Activated T-cell treated with anti-CD3 and anti-CD28 coated beads for 1 hour (primary cell): ENCODE measurements at regions not wholly inside any gene's neighbourhood (a gene's known extent, or its start where the extent isn't known, plus 50 kb on each side); places are given as distances from the start of the nearest gene placed in this dataset.

ENCODE experiments used
- DNase-seq: peaks from one replicate; pipeline ENCODE4 v3.0.0-alpha.2; 2020; ENCODE audit warnings: low read depth

DNA sequence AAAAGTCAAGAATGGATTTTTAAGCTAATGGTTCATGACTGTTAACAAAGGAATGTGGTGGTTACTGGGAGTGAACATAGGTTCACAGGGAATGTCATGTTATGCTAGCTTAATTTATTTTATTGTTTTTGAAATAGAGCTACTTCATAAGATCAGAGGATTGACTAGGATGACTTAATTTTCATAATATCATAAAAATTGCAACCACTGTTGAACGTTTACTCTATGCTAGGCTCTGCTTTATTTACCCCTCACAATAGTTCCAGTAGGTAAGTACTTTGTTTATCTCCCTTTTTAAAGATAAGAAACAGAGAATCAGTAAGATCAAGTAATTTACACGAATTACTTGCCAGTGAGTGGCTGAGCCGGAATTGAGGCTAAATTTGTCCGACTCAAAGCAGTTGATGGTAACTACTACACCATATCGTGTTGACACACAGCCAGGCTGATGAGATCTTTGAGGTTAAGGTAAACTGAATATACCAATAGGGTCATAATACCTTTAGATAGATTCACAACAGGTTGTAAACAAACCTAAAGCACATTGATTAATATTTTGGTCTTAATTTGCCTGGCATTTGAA, 194.6 kb upstream of the CITED2 start:
- DNase-seq: no peak

DNA sequence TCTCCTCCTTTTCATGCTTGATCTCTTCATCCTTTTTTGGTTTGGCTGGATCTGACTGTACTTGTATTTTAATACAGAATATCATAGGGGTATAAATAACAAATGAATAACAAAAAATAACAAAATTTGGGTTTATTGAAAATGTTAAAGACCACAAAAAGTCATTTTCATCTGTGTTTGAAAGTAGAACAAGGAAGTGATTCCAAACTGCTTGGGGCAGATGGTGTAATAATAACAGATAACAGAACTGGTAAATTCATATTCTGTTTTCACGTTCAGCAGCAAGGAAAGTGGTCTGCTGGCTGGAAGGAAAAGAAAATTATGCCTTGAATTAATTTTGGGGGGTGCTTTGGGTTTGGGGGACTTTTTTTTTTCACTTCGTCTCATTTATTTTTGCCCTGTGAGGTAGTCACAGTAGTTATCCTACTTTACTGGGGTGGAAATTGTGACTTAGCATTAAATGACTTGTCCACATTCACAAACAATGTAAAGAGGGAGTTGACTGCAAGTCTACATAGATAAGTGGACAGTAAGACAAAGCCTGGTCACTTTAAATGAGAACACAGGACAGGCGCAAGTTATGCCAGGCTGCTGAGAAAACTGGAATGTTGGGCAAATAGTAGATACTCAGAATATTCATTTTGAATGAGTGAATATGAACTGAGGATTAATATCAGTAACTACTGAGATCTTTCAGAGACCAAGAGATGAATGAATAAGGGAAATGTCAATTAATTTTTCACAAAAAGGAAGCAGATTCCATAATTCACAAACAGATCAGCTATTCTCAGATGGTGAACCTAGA, 193.9 kb upstream of the CITED2 start:
- DNase-seq: no peak

DNA sequence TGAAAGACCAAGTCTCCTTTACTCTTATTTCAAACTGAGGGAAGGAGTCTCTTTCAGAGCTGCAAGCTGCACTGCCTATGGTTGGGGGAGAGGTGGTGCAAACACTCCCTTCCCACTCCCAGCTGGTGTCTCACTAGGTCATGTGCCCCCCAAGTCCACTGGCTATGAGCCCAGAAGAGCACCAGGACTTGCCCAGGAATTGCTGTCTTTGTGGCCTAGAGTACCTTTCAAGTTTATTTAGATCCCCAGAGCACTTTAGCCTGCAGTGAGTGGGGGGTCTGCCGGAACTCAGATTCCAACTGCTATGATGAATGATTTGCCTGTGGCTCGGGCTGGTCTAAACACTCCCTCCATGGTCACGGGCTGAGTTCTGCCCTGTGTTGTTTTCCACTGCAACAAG, 192.6 kb upstream of the CITED2 start:
- DNase-seq: no peak

DNA sequence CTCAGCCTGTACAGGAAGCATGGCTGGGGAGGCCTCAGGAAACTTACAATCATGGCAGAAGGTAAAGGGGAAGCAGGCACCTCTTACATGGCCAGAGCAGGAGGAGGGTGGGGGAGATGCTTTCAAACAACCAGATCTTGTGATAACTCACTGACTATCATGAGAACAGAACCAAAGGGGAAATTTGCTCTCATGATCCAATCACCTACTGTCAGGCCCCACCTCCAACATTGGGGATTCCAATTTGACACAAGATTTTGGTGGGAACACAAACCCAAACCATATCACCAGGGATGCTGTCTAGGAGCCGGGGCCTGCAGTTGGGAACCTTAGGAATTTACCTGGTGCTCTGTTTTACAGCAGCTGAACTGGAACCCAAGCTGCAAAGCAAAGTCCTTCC, 191.1 kb upstream of the CITED2 start:
- DNase-seq: no peak

DNA sequence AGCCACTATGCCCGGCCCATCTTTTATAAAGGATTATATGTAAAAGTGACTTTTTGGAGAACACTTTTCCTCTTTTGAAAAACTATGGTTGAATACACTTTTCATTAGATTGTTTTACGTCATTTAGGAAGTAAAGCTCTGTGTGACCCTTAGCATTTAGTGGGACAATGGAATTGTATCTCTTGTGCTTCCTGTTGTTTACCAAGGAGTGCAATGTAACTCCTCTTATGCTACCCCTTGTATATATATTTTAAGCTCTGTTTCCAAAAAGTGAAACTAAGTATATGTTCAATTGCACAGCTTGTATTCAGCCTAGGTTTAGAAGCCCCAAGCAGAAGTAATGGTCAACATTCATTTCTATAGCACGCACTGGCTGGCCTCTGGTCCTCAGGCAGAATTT, 183.1 kb upstream of the CITED2 start:
- DNase-seq: no peak

DNA sequence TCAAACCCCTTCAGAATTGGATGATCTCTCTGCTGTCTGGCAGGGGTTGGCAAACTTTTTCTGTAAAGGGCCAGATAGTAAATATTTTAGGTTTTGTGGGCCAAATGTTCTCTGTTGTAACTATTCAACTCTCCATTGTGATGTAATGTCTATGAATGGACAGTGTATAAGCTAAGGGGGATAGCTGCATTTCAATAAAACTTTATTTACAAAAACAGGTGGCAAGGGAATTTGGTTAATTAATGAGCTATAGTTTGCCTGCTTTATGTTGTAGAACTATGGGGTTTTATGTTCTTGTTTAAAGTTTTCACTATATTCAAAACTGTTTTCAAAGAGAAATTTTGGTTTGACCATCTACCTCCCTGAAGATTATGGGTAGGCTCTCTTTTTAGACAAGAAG, 182.1 kb upstream of the CITED2 start:
- no peak for DNase-seq

DNA sequence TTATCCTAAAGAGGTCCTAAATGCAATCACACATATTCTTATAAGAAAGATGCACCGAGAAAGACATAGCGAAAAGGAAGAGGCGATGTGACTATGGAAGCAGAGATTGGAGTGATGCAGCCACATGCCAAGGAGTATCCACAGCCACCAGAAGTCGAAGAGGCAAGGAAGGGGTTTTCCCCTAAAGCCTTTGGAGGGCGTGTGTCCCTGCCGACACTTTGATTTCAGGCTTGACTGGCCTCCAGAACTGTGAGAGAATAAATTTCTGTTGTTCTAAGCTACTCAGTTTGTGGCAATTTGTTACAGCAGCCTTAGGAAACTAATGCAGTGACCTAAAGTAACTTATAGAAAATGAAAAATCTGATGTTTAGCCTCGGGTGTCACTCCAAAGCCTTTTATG, 179.5 kb upstream of the CITED2 start:
- DNase-seq: no peak

DNA sequence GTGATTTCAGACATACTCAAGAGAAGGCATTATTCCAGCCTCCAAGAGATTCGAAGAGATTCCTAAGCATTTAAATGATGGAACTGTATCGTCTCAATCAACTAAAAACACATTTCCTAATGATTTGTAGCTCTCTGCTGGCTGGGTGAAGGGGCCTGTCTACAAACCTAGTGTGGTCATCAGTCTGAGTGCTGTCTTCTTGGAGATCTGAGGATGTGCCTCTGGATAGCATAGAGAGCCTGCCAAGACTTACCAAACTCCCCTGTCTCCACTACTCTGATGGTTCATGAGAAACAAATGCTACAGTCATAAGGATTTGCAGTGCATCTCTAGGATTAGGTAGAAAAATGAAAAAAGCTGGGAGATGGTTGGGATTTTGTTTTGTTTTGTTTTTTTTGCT, 176.9 kb upstream of the CITED2 start:
- no peak for DNase-seq

DNA sequence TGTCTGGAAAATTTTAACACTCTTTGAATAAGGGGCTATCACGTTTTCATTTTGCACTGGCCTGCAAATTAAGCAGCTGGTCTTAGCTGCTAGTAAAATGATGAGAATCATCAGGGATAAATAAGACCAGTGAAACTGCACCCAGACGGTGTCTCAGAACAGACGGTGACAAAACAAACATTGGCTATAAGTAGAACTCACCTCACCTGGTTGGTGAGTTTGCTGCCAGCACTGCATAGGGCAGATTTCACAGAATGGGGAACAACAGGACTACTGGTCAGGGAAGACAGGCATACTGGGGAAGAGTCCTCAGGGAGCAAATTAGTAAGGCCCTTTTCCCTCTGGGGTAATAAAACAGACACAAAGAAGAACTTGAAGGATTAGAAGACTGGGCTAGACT, 175.9 kb upstream of the CITED2 start:
- no peak for DNase-seq

DNA sequence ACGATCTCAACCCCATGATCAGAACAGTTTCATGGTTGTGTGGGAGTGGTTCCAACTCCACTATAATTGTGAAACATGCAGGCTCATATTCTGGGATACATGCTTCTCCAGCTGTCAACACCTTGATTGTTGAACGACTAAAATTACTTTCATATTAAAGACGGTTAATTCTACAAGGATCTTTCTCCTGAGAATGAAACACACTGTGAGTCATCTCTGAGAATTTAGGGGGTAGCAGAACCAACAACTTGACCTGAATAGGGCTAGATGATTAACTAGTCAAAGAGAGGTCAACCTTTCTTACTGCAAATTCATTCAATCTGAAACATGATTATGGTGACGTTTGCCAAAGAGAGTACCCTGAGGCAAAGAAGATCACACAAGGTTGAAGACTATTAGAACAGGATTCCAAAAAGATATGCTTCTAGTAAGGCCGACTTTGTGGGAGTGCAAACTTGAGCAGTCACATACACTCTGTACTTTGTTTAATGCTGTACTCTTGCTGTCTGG, 175.2 kb upstream of the CITED2 start:
- DNase-seq: no peak

DNA sequence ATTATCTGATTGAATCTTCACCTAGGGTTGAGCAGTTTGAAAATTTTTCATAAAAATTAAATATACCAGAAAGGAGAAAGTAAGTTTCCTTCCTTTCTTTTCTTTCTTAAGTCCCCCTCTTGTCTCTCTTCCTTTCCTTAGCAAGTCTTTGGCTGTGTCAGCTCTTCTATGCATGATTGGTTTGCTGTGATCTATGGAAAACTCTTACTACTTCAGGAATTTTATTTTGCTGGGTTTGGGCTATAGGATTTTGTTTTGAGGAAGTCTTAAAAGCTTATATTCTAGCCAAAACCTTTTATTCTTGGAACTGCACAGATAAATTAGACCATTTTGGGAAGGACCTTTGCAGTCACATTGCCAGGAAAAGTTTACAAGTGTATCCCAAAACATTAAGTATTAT, 173.4 kb upstream of the CITED2 start:
- no peak for DNase-seq

DNA sequence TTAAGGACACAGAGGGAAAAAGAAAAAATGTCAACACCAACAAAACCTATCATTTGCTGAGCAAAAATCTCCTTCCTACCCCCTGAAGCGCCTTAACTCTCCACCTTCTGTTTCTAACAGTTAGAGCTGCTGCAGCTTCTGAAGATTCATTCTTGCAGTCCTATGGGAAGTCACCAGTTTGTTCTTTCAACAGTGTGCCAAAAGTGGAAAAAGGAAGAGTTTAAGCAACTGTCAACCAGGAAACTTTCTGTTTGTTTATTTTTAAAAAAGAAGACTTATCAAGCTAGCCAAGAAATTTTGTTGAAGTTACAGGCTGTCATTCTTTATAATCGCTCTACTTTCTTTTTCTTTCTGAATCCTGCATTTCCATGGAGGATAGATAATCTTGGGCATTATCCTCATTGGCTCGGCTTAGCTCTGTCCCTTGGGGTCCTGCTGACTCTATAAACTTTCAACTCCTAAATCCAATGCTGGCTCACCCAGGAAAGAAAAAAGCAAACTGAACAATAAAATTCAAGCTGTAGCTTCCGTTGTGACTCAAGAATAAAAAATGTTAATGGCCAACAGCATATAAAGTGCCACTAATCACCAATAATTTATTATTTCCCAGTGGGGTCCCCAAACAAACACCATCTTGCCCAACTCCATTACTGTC, 172.8 kb upstream of the CITED2 start:
- no peak for DNase-seq

DNA sequence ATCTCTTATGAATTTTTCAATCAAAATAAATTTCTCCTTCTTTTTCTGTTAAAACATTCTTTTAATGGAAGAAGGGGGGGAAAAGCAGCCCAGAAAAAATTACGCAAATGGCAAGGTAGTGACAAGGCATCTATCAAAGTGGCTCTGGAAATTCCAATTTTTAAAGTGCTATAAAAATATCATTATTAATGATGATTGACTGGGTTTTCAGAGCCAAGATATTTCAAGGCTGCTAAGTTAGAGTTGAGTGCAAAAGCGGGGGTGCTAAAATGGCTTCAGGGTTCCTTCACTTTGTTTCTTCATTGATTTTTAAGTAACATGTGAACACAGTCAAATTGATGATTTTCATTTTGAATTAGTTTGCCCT, 171.6 kb upstream of the CITED2 start:
- DNase-seq: no peak

DNA sequence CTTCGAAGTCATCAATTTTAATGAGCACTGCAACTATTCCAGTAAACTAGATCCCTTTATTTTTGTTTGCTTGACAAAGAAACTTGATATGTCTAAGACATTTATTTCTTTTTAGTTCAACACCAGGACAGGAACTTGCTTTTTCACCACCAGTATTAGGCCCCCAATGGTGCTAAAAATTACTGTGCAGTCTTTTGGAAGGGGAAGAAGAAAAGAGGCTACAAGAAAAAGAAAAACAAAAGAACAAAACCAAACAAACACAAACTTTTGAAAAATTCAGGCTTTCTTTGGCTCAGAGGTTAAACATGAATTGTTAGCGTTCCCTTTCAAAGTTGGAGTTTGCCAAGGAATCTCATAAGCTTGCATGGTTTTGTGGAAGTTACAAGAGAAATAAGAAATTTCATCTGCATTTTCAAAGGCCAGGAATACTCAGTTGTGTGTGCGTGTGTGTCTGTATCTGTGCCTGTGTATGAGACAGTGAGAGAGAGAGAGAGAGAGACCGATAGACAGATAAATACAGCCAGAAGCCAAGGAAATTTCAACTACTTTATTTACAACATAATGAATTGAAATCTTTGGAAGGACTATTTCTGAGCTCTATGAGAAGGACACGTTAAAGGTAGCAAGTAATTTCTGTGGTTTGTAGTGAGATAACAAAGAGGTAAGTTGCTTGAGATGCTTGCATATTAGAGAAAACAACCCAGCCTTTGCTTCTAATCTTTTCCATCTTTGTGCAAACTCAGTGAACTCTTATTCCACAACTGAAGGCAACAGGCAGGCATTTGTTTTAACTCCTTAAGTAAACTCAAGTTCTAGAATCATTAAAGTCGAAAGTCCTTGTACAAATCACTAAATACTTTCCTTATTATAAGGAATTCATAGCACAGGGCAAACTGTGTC, 171.0 kb upstream of the CITED2 start:
- DNase-seq: no peak

DNA sequence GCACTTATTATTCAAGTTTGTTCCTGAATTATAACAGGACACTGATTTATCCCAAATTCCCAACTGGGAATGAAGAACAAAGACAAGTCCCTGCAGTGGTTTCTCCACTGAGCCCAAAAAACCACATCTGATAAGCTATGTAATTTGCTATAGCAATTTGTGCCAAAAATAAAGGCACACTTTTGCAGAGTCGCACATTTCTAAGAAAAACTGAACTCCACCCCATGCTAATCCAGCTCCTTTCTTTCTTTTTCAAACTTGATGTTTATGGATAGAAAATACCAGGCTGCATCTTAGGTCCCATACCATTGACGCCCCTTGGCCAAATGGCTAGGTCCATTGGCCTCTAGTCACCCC, 170.2 kb upstream of the CITED2 start:
- DNase-seq: no peak

DNA sequence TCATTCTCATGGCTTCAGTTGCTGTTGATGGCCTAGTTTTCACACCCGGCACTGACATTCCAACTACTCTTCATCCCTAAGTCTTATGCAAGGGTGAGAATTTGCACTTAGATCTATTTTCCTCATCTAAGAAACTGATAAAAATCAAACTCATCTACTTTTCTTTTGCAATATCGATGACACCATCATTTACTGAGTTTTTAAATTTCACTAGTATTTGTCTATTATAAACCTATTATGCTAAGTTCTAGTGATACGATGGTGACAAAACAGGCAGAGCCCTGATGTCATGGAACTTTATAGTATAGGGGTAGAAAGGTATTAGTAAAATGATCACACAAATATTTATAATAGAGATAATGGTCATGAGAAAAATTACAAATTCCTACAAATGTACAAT, 167.9 kb upstream of the CITED2 start:
- DNase-seq: no peak

DNA sequence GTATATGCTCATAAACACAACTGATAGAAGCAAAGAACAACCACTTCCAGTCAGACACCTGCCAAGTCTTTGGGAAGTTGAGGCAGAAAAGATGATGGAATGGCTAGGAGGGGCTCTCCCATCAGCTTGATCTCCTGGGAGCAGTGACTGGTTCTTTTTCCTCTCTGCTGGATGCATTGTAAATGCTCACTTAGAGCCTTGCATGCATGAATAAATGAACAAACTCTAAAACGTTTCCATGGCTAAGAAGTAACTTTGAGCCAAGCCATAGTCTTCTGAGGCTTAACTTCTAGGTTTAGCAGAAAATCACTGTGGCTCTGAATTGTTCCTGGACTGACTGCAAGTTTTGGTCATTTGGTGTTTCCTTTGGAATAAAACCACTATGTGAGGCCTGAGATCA, 166.4 kb upstream of the CITED2 start:
- DNase-seq: no peak

DNA sequence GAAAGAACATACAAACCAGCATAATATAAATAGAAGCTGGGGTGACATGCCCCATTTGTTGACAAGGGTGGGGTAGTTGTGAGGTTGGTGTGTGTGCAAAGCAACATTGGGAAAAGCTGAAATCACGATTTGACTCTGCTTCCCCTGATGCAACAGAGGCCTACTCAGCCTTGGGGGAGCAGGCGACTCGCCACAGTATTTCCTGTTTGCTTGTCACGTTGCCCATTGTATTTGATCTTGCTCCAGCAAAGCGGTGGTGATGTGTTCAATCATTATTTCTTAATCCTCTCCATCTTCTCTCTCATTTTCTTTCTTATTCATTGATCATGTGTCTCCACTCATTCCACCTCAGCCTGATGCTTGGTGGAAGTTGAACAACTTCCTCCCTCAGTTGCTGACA, 165.8 kb upstream of the CITED2 start:
- peak; percentile 20 for DNase-seq

DNA sequence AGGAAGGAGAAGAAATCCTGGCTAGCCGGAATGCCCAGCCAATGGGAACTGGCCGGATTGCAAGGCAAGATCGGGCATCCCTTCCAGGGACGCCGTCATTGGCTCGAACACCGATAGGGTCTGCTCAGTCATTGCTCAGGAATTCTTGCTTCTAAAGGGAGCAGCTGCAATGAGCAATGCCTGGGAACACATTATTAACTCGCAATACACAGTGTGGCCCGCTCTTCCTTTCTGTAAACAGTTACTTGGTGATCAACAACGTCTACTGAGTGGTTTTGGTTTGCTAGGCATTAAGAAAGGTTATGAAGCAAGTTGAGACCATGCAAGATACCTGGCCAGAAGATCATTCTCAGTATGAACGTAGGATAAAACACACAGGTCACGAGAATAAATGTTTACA, 165.4 kb upstream of the CITED2 start:
- no peak for DNase-seq

DNA sequence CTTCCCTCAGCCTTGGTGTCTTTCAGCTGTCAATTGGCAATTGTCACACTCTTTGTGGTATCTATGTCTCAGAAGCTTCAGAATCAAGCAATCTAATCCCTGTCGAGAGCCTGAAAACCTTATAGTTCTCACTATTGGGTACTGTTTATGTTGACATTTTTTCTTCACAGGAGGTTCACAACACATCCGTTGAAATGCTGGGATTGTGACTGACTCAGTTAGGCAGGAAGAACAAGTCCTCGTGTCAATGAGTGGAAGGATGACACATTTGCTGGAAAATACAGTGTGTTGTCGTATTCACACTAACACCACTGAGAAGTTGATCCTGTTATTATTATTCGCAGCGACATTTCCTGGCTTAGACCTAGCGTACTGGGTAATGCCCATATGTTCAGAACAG, 163.9 kb upstream of the CITED2 start:
- DNase-seq: no peak

DNA sequence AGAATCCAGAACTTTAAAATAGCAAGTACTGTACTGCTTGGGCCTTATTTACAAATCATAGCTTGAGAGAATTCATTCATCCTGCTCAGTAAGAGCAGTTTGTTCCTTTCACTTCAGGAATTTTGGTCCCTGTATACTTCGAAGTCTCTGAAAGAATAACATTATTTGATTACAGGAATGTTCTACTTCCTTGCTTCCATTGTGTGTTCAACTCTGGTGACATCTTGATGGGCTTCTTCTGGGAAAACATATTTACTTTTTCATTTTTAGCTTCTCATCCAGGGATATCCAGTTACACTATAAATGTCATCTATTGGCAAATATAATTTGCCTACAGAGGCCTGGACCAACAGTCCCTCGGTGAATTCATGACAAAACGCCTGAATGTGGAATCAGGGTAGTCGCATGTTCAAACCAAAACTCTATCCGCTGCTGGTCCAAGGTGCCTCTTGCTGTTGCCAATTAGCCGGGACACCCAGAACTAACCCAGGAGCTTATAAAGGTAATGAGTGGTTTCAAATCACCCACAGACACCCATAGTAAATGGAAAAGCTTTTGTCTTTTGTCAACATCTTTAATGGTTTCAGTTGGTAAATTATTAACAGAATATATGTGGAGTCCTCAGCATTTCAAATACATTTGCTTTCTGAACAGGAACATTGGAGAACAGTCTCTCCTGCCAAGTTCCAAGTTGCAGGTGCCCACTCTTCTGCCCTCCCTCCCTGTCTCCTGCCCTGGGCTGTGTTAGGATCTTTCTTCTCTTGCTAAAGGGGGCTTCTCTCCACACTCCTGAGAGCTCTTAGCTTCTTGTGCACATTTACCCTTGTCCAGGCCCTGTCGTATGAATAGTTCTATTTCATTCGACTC, 162.5 kb upstream of the CITED2 start:
- no peak for DNase-seq
